ENCODE measurements at regions not wholly inside any gene's neighbourhood (a gene's known extent, or its start where the extent isn't known, plus 50 kb on each side); places are given as distances from the start of the nearest gene placed in this dataset.

DNA sequence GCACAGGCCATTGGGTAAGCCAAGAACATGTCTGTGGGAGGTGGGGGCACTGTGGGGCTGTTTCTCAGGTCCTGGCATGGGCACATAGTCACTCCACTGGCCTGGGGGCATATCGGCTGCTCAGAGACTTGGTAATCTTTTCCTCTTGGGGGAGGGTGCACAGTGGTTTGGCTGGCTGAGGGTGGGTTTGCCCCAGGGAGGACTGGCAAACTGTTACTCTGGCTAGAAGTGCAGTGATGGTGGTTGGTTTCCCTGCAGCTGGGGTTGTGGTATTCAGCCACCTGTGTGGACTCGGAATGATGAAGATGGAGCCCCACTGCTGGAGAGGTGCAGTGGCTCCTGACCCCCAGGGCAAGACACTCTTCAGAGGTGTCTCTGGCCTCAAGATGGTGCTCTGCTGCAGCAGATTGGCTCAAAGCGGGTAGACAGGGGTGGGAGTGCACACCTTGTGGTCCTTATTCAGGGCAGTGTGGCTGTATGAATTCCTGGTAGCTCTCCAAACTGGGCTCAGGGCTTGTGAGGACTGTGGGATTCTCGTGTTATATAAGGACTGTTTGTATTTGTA, 74.1 kb upstream of the DDHD1 start:
- TF ChIP-seq, protein P1, sequence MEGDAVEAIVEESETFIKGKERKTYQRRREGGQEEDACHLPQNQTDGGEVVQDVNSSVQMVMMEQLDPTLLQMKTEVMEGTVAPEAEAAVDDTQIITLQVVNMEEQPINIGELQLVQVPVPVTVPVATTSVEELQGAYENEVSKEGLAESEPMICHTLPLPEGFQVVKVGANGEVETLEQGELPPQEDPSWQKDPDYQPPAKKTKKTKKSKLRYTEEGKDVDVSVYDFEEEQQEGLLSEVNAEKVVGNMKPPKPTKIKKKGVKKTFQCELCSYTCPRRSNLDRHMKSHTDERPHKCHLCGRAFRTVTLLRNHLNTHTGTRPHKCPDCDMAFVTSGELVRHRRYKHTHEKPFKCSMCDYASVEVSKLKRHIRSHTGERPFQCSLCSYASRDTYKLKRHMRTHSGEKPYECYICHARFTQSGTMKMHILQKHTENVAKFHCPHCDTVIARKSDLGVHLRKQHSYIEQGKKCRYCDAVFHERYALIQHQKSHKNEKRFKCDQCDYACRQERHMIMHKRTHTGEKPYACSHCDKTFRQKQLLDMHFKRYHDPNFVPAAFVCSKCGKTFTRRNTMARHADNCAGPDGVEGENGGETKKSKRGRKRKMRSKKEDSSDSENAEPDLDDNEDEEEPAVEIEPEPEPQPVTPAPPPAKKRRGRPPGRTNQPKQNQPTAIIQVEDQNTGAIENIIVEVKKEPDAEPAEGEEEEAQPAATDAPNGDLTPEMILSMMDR (IDR thresholded peaks at IDR 0.05): no peak

DNA sequence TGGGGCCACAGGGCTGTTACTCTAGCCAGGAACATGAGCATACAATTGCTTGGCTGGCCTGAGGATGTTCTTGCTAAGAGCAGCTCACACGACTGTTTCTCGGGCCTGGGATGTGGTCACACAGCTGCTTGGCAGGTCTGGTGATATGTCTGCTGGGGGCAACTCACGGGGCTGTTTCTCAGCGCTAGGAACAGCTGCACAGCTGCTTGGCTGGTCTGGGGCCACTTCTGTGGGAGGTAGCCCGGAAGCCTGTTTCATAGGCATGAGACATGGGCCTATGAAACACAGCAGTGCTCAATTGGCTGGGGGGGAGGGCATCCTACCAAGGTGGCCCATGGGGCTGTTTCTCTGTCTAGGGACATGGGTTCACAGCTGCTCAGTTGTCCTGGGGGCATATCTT, 73.4 kb upstream of the DDHD1 start:
- TF ChIP-seq, protein P1 (IDR thresholded peaks at IDR 0.05): no peak

GRCh38 chr14:53220914-53221313, 67.8 kb upstream of the DDHD1 start:
- TF ChIP-seq, protein P1 (IDR thresholded peaks at IDR 0.05): no peak

- TF ChIP-seq, protein P1 (IDR thresholded peaks at IDR 0.05): no peak
Observed at GRCh38 chr14:53218161-53218560, 65.0 kb upstream of the DDHD1 start.

DNA sequence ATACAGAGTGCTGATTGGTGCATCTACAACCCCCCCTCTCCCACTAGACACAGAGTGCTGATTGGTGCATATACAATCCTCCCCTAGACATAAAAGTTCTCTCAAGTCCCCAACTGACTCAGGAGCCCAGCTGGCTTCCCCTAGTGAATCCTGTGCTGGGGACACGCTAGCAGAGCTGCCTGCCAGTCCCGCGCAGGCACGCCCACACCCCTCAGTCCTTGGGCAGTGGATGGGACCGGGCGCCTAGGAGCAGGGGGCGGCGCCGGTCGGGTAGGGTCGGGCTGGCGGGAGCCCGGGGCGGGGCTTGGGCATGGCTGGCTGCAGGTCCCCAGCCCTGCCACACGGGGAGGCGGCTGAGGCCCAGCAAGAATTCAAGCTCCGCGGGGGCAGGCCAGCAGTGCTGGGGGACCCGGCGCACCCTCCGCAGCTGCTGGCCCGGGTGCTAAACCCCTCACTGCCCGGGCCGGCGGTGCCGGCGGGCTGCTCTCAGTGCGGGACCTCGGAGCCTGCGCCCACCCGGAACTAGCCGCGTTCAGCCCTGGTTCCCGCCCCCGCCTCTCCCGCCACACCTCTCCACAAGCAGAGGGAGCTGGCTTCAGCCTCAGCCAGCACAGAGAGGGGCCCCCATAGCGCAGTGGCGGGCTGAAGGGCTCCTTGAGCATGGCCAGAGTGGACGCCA, 64.3 kb upstream of the DDHD1 start:
- TF ChIP-seq, protein P1 (IDR thresholded peaks at IDR 0.05): peak; percentile 43

- TF ChIP-seq, protein P1 (IDR thresholded peaks at IDR 0.05): no peak
Observed at GRCh38 chr14:53215101-53215500, 62.0 kb upstream of the DDHD1 start.

- TF ChIP-seq, protein P1 (IDR thresholded peaks at IDR 0.05): no peak
Observed at GRCh38 chr14:53214384-53214783, 61.3 kb upstream of the DDHD1 start.

Data from LNCAP (cell line).